Parathyroid adenoma (tissue), 2 donors: ENCODE measurements at regions not wholly inside any gene's neighbourhood (a gene's known extent, or its start where the extent isn't known, plus 50 kb on each side); places are given as distances from the start of the nearest gene placed in this dataset.

Experiments
- H2AFZ ChIP-seq: fragments of 300-600 bp; sonication (generic); one replicate; pipeline ENCODE4 v1.7.0; 2017; ENCODE audit warnings: antibody characterized with exemption, mild to moderate bottlenecking
- H3K27ac ChIP-seq: fragments of 300-600 bp; sonication (generic); one replicate; pipeline ENCODE4 v1.7.0; 2017
- H3K27me3 ChIP-seq: fragments of 300-600 bp; sonication (generic); one replicate; pipeline ENCODE4 v1.7.0; 2017; ENCODE audit warnings: low read length; ENCODE audit not compliant: control insufficient read depth, insufficient read depth
- H3K36me3 ChIP-seq: fragments of 300-600 bp; sonication (generic); one replicate; pipeline ENCODE4 v1.7.0; 2017; ENCODE audit warnings: low read length; ENCODE audit not compliant: control insufficient read depth, insufficient read depth
- H3K4me1 ChIP-seq: fragments of 300-600 bp; sonication (generic); one replicate; pipeline ENCODE4 v1.7.0; 2017; ENCODE audit warnings: control low read depth
- H3K4me2 ChIP-seq: fragments of 300-600 bp; sonication (generic); one replicate; pipeline ENCODE4 v1.7.0; 2017; ENCODE audit warnings: low read length
- H3K4me3 ChIP-seq: fragments of 300-600 bp; sonication (generic); one replicate; pipeline ENCODE4 v1.7.0; 2017; ENCODE audit warnings: low read depth, low read length
- H3K79me2 ChIP-seq: fragments of 300-600 bp; sonication (generic); one replicate; pipeline ENCODE4 v1.7.0; 2017; ENCODE audit warnings: control low read depth
- H3K9ac ChIP-seq: fragments of 300-600 bp; sonication (generic); one replicate; pipeline ENCODE4 v1.7.0; 2017; ENCODE audit warnings: mild to moderate bottlenecking
- H3K9me3 ChIP-seq: fragments of 300-600 bp; sonication (generic); one replicate; pipeline ENCODE4 v1.7.0; 2017; ENCODE audit warnings: low read length; ENCODE audit not compliant: control insufficient read depth
- CTCF ChIP-seq: fragments of 300-600 bp; sonication (generic); IDR thresholded peaks from one replicate; pipeline ENCODE4 v1.7.0; 2017; ENCODE audit warnings: antibody characterized with exemption, mild to moderate bottlenecking
- donor health status: primary hyperparathyroidism.

GRCh38 chr5:87503004-87503403, 90.3 kb upstream of the CCNH start:
- Histone ChIP-seq H3K4me2 (no peak overlapping the region), H2AFZ (no peak overlapping the region), H3K4me3 (no peak overlapping the region), H3K27me3 (no peaks in the 10 kb centered on the region), H3K9ac (no peak overlapping the region), H3K36me3 (no peaks in the 10 kb centered on the region), H3K9me3 (no peaks in the 10 kb centered on the region), H3K27ac (no peak overlapping the region), H3K79me2 (no peaks in the 10 kb centered on the region), H3K4me1 (no peaks in the 10 kb centered on the region)
- no peak for TF ChIP-seq CTCF

- Histone ChIP-seq H3K4me3 (no peak overlapping the region), H3K27ac (no peak overlapping the region), H2AFZ (no peak overlapping the region), H3K4me1 (no peaks in the 10 kb centered on the region), H3K9ac (no peak overlapping the region), H3K27me3 (no peaks in the 10 kb centered on the region), H3K36me3 (no peaks in the 10 kb centered on the region), H3K79me2 (no peaks in the 10 kb centered on the region), H3K9me3 (no peaks in the 10 kb centered on the region), H3K4me2 (no peak overlapping the region)
- TF ChIP-seq CTCF, result no peak
Observed at GRCh38 chr5:87499478-87500410, 87.0 kb upstream of the CCNH start.
